A673 (cell line): ENCODE measurements at regions not wholly inside any gene's neighbourhood (a gene's known extent, or its start where the extent isn't known, plus 50 kb on each side); places are given as distances from the start of the nearest gene placed in this dataset.
A peak's percentile ranks its signal among the peaks of the same experiment; 100 is the strongest.

Experiments used
- BruUV-seq: library from RNA; stranded (reverse); fragments of 400-500 nt; replicated peaks from 2 replicates; lab custom pipeline; 2021; lab: Mats Ljungman, UMichigan
- CTCF ChIA-PET: fragments of 300-600 bp; sonication (Branson Sonifier 250); formaldehyde crosslinking; loops from one replicate; lab custom pipeline; 2022; ENCODE audit warnings: antibody characterized with exemption; lab: Charles Lee
- POLR2A ChIA-PET: fragments of 300-600 bp; sonication (Branson Sonifier 250); formaldehyde crosslinking; loops from one replicate; lab custom pipeline; 2022; ENCODE audit warnings: antibody characterized with exemption; ENCODE audit not compliant: low non-redundant PET; lab: Charles Lee
- DNase-seq: peaks from one replicate; pipeline ENCODE4 v3.0.0-alpha.2; 2015; ENCODE audit warnings: low spot score
- H3K27ac ChIP-seq: fragments of 200-600 bp; sonication (generic); 2 replicates; pipeline ENCODE4 v1.5.1; 2016; ENCODE audit warnings: mixed run types, low read depth, mild to moderate bottlenecking, mixed read lengths, antibody characterized with exemption, low read length; ENCODE audit not compliant: poor library complexity, severe bottlenecking
- H3K27me3 ChIP-seq: fragments of 200-600 bp; sonication (generic); replicated peaks from 2 replicates; pipeline ENCODE4 v1.6.1; 2017; ENCODE audit warnings: mixed run types, low read depth, mild to moderate bottlenecking, mixed read lengths, antibody characterized with exemption, low read length; ENCODE audit not compliant: insufficient read depth, poor library complexity
- H3K36me3 ChIP-seq: fragments of 200-600 bp; sonication (generic); 2 replicates; pipeline ENCODE4 v1.6.1; 2016; ENCODE audit warnings: mixed run types, mild to moderate bottlenecking, mixed read lengths, antibody characterized with exemption, low read length; ENCODE audit not compliant: insufficient read depth, poor library complexity, severe bottlenecking
- H3K4me1 ChIP-seq: fragments of 200-600 bp; sonication (generic); 2 replicates; pipeline ENCODE4 v1.6.1; 2017; ENCODE audit warnings: mixed run types, mild to moderate bottlenecking, mixed read lengths, antibody characterized with exemption, low read length; ENCODE audit not compliant: insufficient read depth, poor library complexity, severe bottlenecking
- H3K4me3 ChIP-seq: fragments of 200-600 bp; sonication (generic); 2 replicates; pipeline ENCODE4 v1.5.1; 2016; ENCODE audit warnings: low read depth, mixed run types, mild to moderate bottlenecking, mixed read lengths, low read length; ENCODE audit not compliant: poor library complexity, severe bottlenecking
- H3K9me3 ChIP-seq: fragments of 200-600 bp; sonication (generic); 2 replicates; pipeline ENCODE4 v1.6.1; 2016; ENCODE audit warnings: mixed run types, low read depth, mild to moderate bottlenecking, mixed read lengths, antibody characterized with exemption, low read length; ENCODE audit not compliant: poor library complexity, severe bottlenecking
- EZH2 ChIP-seq: fragments of 200-600 bp; sonication (generic); IDR thresholded peaks from 2 replicates; pipeline ENCODE4 v1.6.1; 2017; ENCODE audit warnings: borderline replicate concordance, low read depth, mild to moderate bottlenecking, mixed read lengths, antibody characterized with exemption, low read length; ENCODE audit not compliant: poor library complexity, severe bottlenecking
- intact Hi-C: fragments of 100-400 bp; cut with micrococcal nuclease; formaldehyde crosslinking; loops from one replicate; pipeline ENCODE4 v1.10.0; 2022; ENCODE audit not compliant: unreplicated experiment
- TF ChIP-seq, protein P1 (sequence below): fragments of 300-800, 200-600 bp; sonication (generic); conservative IDR thresholded peaks from 2 replicates; pipeline ENCODE4 v1.5.1; 2017; ENCODE audit warnings: low read depth, mild to moderate bottlenecking, antibody characterized with exemption, low read length, moderate library complexity, mixed read lengths

DNA sequence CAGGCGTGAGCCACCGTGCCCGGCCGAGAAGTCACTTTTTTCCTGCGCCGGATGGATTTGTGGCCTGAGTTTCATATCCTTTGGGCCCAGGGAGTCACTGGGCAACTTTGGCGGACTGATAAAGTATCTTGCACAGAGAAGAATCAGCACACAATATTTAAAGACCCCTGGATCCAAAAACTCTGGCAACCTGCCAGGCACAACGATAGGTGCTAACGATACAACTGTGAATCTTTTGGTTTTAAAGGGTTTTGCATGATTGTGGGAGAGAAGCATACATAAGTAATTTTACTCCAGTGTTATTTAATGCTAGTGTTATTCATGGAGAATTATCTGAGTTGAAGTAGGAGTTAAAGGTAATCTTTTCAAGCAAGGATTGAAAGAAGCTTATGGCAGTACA is 85.3 kb downstream of the TAF11L14 start:
- H3K36me3 ChIP-seq, result no peaks in the 10 kb centered on the region
- no peak for DNase-seq
- H3K27me3 ChIP-seq, result no peaks in the 10 kb centered on the region
- H3K4me3 ChIP-seq, result no peak overlapping the region
- intact Hi-C loops, result no loop called here
- H3K4me1 ChIP-seq, result peaks cover 9% of the 10 kb centered on the region
- BruUV-seq, result no TSS peak
- TF ChIP-seq, protein P1, sequence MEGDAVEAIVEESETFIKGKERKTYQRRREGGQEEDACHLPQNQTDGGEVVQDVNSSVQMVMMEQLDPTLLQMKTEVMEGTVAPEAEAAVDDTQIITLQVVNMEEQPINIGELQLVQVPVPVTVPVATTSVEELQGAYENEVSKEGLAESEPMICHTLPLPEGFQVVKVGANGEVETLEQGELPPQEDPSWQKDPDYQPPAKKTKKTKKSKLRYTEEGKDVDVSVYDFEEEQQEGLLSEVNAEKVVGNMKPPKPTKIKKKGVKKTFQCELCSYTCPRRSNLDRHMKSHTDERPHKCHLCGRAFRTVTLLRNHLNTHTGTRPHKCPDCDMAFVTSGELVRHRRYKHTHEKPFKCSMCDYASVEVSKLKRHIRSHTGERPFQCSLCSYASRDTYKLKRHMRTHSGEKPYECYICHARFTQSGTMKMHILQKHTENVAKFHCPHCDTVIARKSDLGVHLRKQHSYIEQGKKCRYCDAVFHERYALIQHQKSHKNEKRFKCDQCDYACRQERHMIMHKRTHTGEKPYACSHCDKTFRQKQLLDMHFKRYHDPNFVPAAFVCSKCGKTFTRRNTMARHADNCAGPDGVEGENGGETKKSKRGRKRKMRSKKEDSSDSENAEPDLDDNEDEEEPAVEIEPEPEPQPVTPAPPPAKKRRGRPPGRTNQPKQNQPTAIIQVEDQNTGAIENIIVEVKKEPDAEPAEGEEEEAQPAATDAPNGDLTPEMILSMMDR, result no peak
- no peak for TF ChIP-seq EZH2
- POLR2A ChIA-PET, result no interaction called here
- H3K9me3 ChIP-seq, result no peaks in the 10 kb centered on the region
- CTCF ChIA-PET, result no interaction called here
- no peak overlapping the region for H3K27ac ChIP-seq

DNA sequence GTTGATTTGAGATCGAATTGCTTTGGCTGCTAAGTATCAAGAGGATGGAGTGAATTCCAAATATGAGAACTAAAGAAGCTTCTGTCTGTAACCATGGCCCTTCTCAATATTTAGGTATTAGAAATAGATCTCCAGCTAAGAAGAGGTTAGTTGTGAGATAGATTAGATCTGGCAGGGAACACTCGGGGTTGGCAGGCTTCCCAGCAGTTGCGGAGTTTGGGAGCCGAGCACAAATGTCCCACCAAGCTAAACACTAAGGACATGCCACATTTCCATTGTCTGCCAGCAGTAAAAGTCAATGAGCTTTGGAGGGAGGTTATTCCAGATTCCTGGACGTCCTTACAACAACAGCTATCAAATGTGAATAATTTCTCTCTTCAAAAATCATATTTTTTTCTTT is 85.8 kb downstream of the TAF11L14 start:
- Histone ChIP-seq H3K9me3 (no peaks in the 10 kb centered on the region), H3K36me3 (no peaks in the 10 kb centered on the region), H3K27ac (no peak overlapping the region), H3K4me3 (no peak overlapping the region), H3K4me1 (peaks cover 9% of the 10 kb centered on the region), H3K27me3 (no peaks in the 10 kb centered on the region)
- no peak for TF ChIP-seq EZH2
- TF ChIP-seq, protein P1, result no peak
- ChIA-PET POLR2A (no interaction called here), CTCF (no interaction called here)
- DNase-seq, result peak; percentile 41
- no TSS peak for BruUV-seq
- intact Hi-C loops, result no loop called here

DNA sequence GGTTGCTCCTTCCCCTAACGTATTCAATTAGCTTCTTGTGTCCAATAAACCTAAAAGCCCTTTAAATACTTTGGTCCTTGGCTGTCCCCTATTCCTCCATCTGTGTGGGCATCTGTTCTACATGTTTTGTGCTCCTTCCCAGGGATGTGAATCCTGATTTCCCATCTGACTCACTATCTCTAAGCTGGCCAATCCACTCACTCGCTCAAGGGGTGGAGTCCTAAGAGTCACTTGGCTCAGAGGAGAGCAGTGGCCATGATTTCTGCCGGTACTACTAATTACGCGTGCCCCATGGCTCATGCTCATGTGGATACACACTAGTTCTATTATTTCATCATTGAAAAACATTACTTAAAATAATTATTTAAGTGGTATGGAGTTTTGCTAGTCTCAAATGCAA is 89.6 kb downstream of the TAF11L14 start:
- POLR2A ChIA-PET, result no interaction called here
- Histone ChIP-seq H3K4me1 (peaks cover 22% of the 10 kb centered on the region), H3K27ac (no peak overlapping the region), H3K9me3 (no peaks in the 10 kb centered on the region), H3K4me3 (no peak overlapping the region), H3K27me3 (no peaks in the 10 kb centered on the region), H3K36me3 (no peaks in the 10 kb centered on the region)
- no TSS peak for BruUV-seq
- TF ChIP-seq, protein P1, result no peak
- TF ChIP-seq EZH2, result no peak
- DNase-seq, result no peak
- CTCF ChIA-PET, result no interaction called here
- intact Hi-C loops, result no loop called here
